A172 (cell line): ENCODE measurements at regions not wholly inside any gene's neighbourhood (a gene's known extent, or its start where the extent isn't known, plus 50 kb on each side); places are given as distances from the start of the nearest gene placed in this dataset.
"Not testable (repeated sequence)": the region's sequence is repeated elsewhere in the genome, so short reads cannot be mapped to it uniquely, and the experiment has no call there.

Source experiments
- DNase-seq: peaks from one replicate; pipeline ENCODE4 v3.0.0-alpha.2; 2015; ENCODE audit warnings: low spot score

DNA sequence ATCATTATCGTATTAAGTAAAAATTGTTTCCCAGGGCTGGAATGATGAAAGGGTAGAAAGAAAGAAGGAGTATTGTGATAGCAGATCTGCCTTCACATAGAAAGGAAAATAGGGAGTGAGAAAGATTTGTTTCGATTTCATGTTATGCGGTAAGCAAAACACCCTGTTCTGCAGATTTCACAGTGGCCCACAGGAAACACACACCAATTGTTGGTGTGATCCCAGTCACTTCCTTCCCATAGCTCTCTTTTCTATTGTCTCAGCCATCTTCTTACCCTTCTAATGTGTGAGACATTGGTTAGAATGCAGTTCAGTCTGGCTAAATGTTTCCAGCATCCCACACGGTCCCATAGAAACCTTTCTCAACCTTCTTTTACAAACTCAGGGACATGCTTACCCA lies 2709.8 kb downstream of the PCDH7 start:
- no peak for DNase-seq

DNA sequence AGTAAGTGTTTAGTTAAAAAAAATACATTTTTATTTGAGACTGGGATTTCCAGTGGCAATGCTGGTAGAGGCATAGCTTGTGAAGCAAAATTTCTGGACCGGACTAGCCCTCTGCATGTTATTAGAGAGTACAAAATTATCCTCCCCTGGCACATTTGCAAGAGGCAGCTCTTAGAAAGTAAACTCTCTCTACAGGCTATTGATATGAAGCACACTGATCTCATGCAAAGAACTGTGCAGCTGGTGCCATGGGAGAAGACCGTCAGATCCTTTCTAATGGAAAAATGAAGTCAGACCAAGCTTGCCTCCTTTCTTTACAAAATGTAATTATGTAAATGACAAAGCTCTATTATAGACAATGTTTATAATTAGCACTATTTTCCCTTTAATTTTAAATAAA lies 2717.2 kb downstream of the PCDH7 start:
- no peak for DNase-seq

DNA sequence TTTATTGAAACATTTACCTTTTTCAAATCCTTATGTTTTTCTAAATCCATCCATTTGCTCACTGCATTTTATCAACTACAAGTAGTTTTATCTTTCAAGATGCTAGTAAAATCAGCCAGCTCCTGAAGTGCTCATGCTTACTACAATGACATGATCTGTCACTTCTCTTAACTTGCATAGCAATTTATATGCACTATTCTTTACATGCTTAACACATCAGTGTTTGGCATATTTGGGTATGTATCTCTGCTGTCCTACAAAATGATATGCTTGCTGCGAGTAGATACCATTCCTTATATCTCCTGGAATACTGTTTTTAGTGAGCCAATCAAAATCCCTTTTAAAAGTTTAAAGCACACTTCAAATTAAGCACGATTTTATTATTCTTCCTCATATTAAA lies 2726.8 kb downstream of the PCDH7 start:
- DNase-seq, result no peak

DNA sequence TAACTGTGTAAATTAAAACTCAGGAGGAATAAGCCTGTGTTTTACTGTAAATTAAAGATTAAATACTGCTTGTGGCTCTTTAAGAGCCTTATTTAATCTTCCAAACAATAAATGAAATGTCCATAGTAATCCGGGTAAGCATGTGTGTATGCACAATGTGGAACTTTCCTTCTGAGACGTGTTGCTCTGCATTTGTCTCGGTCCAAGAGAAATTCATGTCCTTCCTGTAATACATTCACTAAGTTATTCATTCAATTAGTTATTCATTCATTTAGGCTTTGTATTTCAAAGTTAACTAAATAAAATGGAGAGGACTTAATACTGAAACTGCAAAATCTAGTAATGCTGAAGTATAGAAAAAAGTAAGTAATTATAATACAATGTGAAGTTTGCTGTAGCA lies 2728.8 kb downstream of the PCDH7 start:
- DNase-seq, result no peak

DNA sequence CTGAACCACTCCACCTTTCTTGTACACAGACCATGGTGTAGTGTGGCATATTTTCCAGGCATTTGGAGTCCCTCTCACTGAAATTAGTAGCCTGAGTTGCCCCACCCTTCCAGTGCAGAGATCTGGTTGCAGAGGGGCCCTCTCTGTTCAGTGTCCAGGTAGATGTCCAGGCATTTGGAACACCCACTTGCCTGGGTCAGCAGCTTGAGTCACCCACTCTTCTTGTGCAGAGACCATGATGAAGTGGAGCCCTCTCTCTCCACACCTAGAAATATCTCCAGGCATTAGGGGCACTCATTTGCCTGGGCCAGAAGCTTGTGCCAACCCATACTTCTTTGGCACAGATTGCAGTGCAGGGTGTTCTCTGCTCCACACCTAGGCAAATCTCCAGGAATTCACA lies 2733.3 kb downstream of the PCDH7 start:
- no peak for DNase-seq

DNA sequence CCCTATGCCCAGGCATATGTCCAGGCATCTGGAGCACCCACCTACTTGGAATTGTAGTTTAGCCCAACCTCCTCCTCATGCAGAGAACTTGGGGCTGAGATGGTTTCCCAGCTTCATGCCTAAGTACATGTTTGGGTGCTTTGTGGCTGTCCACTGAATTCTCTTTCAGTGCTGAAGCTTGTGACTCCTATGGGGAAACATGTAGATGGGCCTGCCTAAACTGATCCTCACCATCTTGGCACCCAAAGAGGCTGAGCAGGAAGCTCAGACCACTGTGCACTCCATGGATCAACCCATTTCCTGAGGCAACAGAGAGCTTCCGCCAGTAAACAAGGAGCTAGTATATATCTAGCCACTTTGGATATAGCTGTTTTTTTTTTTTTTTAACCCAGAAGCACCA lies 2733.7 kb downstream of the PCDH7 start:
- DNase-seq, result no peak

DNA sequence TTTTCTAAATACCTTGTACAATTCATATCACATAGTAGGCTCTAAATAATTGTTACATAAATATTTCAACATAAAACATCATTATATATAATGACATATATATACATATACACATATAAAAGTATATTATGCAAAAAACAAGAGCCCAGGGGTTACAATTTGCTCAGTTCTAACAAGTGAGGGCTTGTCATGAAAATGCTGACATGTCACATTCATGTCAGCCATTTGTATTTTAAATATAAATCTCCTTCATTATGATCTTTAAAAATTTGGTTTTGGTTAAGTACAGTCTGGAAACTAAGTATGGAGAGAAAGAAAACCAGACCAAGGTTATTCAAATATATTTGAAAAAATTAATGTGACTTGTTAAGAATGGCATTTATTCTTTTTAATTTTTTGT lies 2745.4 kb downstream of the PCDH7 start:
- DNase-seq, result no peak

DNA sequence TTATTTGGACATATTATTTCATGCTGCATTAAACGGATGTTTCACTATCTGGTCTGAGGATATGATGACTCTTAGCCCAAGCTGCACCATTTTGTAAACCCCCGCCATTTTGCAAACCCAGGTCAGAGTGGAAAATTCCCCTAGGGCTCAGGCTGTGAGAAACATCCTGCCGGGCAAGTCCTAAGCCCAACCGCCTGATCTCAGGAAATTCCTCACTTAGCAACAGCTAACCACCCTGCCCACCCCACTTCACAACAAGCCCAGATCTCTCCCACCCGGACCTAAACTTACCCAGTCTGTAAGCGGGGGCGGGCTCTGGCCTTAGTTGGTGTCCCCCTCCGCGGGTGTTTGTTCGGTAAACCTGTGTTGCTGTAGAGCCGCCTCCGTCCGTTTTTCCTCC lies 2747.1 kb downstream of the PCDH7 start:
- no peak for DNase-seq

DNA sequence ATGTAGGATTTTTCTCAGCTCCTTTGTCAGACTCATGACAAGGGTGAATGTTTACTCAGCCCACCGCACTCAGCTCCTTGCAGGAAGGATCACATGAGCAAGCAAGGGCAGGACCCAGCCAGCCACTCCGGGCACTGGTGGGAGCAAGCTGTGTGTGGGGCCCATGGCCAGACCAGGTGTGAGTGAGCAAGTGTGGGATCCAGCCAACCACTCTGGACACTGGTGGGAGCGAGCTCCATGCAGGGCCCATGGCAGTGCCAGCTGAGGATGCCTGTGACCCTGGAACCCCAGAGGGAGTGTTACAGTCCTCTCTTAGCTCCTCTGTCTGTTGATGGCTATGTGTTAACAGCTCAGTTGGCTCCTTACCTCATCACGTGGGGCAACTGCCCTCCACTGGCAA lies 2750.6 kb downstream of the PCDH7 start:
- no peak for DNase-seq

DNA sequence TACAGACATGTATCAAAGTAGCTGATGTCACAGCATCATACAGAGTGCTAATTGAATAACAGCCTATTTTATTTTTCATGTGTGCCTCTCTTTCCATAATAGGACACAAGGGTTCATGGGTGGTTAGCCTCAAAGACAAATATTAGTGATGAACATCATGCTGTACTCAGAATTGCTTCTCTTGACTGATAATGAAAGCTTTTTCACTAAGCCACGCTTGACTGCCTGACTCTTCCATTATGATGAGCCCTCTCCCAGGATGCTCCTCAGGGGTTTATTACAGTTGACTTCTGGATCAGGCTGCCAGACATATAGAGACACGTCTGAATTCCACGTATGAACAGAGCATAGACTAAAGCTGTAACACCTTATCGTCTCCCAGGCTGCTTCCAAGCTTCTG lies 2757.5 kb downstream of the PCDH7 start:
- no peak for DNase-seq

DNA sequence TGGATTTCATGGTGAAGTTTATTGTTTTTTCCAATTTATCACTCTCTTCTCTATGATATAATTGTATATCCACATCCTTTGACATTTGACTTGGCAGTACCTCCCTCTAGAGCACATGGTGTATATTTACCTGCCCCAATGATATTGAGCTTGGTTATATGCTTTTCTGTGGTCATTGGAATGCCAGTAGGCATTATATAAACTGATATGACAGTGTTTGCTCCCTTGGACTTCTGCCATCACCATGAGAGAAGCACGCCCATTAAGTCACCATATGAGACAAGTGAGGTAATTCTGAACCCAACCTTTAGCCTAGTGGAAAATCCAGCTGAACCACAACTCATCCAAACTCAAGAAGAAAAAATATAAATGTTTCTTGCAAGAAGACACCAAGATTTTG lies 2761.5 kb downstream of the ARAP2 start:
- no peak for DNase-seq

DNA sequence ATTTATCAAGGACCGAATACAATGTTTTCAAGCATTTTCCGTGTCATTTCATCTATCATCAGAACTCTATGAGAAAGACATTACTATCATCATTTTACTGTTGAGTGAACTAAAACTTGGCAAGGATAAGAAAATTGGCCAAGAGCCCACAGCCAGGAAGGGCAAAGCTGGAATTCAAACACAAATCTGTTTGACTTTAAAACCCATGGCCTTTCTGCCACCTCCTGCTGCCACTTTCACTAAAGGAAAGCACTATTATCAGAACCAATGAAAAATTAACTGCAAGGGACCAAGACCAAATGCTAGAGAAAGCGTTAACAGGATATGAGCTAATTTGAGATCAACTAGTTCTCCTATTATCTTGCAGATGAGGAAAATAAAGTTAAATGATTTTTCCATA lies 2759.2 kb downstream of the ARAP2 start:
- DNase-seq, result no peak

DNA sequence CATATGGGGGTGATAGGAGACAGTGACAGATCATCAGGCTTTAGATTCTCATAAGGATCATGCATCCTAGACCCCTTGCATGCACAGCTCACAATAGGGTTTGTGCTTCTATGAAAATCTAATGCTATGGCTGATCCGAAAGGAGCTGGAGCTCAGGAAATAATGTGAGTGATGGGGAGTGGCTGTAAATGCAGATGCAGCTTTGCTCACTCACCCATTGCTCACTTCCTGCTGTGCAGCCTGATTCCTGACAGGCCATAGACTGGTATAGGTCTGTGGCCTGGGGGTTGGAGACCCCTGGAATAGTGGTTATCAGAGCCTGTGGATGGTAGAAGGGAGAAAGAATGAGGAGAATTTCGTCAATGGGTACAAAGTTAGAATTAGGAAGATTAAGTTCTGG lies 2751.1 kb downstream of the ARAP2 start:
- DNase-seq, result peak; percentile 8

DNA sequence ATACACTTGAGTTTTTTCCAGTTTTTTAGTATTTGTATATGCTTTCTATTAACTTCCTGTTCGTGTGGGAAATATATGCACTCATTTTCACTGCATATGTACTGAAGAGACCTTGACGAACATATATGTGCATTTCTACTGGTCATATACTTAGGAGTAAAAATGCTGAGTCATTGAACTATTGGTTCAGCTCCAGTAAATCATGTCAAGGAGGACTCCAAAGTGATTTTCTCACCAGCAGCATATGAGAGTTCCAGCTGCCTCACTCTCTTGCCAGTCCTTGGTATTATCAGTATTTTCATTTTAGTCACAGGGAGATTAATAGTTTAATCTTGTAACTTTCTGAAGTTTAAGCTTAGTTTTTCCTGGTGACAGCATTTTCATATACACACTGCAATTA lies 2750.2 kb downstream of the ARAP2 start:
- peak; percentile 14 for DNase-seq

DNA sequence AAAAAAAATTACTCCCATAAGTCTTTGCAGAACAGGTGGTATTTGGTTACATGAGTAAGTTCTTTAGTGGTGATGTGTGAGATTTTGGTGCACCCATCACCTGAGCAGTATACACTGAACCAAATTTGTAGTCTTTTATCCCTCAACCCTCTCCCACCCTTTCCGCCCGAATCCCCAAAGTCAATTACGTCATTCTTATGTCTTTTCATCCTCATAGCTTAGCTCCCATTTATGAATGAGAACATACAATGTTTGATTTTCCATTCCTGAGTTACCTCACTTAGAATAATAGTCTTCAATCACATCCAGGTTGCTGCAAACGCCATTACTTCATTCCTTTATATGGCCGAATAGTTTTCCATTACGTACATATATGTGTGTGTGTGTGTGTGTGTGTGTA lies 2742.7 kb downstream of the ARAP2 start:
- not testable (repeated sequence) for DNase-seq

DNA sequence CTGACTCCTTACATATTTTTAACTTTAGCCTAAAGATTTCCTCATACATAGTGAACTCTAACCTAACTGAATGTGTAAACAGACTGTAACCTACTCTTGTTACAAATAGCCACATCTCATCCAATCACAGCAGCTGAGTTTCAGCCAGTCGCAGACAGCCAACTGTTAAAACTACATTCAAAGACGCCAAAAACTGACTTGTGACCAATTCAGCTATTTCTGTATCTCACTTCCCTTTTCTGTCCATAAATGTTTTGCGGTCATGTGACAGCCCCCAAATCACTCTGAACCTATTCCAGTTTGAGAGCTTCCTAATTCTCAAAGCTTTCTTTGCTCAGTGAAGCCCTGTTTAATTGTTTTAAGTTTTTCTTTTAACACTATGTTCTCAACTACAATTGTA lies 2731.9 kb downstream of the ARAP2 start:
- DNase-seq, result no peak

DNA sequence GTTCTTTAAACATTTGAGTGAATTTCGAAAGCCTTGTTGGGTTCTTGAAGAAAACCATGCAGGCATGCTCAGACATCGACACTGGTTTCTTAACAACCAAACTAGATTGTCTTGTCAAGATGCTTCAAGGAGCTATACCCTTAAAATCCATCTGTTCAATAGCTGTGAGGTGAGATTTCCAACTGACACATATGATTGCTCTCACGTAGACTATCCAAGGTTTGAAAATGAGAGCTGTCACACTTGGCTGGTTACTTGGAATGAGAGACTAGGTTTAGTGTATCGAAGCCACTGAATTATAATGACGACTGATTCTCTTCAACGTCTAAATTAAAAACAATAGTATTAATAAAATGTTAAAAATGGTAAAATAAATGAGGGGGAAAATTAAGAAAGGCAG lies 2725.5 kb downstream of the ARAP2 start:
- DNase-seq, result no peak

DNA sequence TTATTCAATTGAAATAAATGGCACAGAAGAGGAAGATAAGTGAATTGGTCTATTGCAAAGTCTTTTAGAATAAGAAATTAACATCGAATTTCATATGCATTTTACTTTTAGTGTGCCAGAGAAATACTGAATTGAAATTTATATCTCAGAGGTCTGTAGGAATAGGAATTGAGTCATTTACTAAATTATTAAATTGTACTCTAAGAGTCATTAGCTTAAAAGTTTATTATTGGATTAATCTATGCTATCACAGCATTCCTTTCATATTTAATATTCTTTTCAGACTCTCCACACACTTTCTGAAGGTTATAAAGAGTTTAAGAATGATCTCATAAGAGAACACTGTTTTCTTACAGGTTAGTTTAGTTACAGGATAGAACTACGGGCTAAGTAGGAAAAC lies 2711.5 kb downstream of the ARAP2 start:
- no peak for DNase-seq

DNA sequence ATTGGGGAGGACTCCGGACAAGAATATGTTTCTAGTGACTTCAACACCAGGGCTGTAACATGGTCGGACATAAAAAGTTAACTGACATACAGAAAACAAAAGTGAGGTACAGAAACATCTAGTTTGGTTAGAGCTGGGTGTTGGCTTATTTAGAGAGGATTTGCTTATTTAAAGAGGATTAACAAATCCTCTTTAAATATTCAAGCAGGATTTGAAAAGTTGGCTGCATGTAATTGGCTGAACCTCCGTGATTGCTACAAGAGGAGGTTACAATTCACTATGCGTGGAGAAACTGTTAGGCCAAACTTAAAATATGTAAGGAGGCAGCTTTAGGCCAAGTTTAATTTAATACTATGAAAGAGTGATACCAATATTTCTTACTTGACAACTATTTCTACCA lies 2707.4 kb downstream of the ARAP2 start:
- no peak for DNase-seq

DNA sequence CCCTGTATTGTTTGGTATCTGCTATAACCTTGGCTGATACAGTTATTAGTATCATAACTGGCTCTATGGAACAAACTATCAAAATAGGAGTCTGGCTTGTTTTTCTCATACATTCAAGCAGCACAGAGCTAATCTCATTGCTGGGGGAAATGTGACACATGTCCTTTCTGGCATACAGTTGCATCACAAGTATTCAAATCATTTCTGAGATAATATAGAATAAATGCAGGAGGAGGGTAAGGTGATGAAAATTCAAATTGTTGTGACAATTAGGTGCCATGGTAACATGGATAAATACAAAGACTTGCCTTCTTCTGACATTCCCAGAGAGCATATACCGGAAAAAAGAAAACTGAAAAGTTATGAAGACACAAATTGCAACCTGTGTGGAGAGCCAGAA lies 2706.8 kb downstream of the ARAP2 start:
- DNase-seq, result no peak

DNA sequence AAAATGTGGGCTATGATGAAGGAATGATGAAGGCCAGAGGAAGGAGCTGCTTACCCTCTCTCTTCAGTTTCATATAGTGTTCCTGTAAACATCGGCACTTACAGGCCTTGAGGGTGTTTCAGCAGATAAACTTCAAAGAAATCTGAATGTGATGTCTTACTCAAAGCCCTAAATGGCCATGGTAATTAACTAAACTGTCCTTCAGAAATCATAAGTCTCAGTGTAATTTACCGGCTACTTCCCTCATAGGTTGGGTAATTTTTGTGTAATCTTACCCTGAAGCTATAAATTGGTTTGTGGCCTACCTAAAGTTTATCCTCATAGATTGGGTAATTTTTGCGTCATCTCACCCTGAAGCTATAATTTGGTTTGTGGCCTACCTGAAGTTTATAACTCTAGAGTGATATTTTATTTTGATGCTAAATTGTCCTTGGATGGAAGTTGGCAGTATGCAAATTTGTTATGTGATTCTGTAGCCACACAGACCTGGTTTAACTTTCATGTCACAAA lies 2700.3 kb downstream of the ARAP2 start:
- no peak for DNase-seq

DNA sequence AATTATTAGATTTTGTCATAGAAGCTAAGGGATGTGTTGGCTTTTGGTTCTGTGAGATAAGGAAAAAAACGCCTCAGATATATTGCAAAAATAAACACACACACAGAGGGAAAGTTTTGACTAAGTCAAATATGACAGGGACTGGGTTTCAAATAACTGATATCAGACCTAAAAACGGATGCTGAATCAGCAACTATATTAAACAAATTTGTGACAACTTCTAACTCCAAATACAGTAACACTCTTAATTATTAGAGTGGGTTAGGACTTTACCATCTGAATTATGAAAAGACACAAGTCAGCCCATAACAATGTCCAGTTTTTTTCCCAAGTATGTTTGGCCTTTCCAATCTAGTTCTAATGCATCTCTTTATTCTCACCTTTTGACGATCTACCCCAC lies 2693.1 kb downstream of the ARAP2 start:
- no peak for DNase-seq

DNA sequence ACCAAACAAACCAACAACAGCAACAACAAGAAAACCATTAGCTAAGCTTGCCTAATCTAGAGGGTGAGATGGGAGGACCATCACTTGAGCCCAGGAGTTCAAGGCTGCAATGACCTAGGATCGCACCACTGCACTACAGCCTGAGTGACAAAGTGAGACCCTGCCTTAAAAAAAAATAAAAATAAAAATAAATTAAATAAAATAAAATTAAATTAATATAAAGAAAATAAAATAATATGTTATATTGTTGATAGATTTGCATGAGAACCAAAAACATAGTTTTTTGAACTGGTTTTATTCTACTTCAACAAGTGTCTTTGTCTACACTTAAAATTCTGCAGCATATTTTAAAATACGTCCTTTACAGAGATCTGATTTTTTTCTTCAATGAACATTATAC lies 2683.1 kb downstream of the ARAP2 start:
- no peak for DNase-seq

DNA sequence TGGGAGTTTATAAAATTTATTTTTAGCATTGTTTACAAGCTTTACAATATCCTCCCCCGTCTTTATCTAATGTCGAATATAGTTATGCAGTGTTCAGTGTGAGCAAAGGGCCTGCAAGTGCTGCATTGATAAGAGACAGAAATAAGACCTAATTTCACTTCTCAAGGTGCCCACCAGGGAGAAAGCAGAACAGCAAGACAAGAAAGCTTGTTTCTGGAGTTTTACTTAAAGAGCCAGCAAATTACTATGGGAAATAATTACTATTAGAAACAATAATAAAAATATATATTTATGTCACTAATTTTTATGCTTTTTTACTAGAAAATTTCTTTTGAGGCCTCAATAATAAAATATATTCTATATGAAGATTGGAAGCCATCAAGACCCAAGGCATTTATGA lies 2677.7 kb downstream of the ARAP2 start:
- DNase-seq, result no peak

DNA sequence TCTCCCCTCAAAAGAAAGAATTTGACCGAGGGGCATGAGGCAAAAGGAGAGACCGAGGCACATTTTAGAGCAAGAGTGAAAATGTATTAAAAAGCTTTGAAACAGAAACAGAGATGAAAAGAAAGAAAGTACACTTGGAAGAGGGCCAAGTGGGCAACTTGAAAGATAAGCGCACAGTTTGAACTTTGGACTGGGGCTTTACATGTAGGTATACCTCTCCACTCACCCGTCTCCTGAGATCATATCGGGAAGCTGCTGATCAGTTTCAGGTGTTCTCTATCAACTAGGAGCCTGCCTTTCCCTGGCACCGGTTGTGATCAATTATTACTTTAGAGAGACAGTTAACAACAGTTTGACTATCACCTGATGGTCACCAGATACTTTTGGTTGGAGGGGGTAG lies 2666.5 kb downstream of the ARAP2 start:
- no peak for DNase-seq
